Vagina (tissue), 2 donors: ENCODE measurements at regions not wholly inside any gene's neighbourhood (a gene's known extent, or its start where the extent isn't known, plus 50 kb on each side); places are given as distances from the start of the nearest gene placed in this dataset.

ENCODE experiments used
- CTCF ChIP-seq, 3 experiments: fragments of 450-650 bp in 2 of 3; fragments of 200-600 bp in 1 of 3; sonication (generic) in 1 of 3; IDR thresholded peaks; one replicate each; pipeline ENCODE4 v1.5.1; 2017 to 2019; ENCODE audit warnings: antibody characterized with exemption in 3 of 3, mild to moderate bottlenecking in 2 of 3, moderate library complexity in 2 of 3
- POLR2A ChIP-seq, 2 donors: fragments of 450-650 bp; IDR thresholded peaks; one replicate each; pipeline ENCODE4 v1.6.1; 2017; ENCODE audit warnings: antibody characterized with exemption in 2 of 2, mild to moderate bottlenecking in 2 of 2, moderate library complexity in 2 of 2

DNA sequence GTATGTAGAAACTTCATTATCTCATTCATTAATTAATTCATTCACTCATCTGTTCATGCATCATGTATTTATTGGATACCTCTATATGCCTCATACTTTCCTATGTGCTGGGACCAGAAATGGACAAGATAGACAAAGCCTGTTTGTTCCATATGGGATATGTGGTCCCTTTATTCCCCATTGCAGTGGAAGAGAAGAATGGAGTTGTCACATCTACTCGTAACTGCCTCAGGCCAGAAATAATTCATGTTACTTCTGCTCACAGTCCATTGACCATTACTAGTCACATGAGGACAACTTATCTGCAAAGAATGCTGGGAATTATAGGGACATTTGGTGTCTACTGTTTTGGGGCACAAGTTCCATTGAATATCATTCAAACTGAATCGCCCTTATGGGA is 327.8 kb downstream of the MATN1 start:
- no peak for TF ChIP-seq CTCF (IDR thresholded peaks at IDR 0.05)
- no peak for TF ChIP-seq POLR2A (IDR thresholded peaks at IDR 0.05)
